Panc1 (cell line): ENCODE measurements at regions not wholly inside any gene's neighbourhood (a gene's known extent, or its start where the extent isn't known, plus 50 kb on each side); places are given as distances from the start of the nearest gene placed in this dataset.
"Not testable (repeated sequence)": the region's sequence is repeated elsewhere in the genome, so short reads cannot be mapped to it uniquely, and the experiment has no call there.

ENCODE experiments used
- ATAC-seq: fragments of 200-7000 bp; cut with Tn5 transposase; 2 replicates; pipeline ENCODE4 v1.9.1; 2020; ENCODE audit warnings: mild to moderate bottlenecking, moderate library complexity
- BruUV-seq: library from RNA; stranded (reverse); fragments of 400-500 nt; replicated peaks from 2 replicates; lab custom pipeline; 2021; lab: Mats Ljungman, UMichigan
- CTCF ChIA-PET: fragments of 300-600 bp; sonication (Branson Sonifier 250); formaldehyde crosslinking; loops from one replicate; lab custom pipeline; 2022; ENCODE audit warnings: antibody characterized with exemption; lab: Charles Lee
- POLR2A ChIA-PET: fragments of 300-600 bp; sonication (Branson Sonifier 250); formaldehyde crosslinking; loops from one replicate; lab custom pipeline; 2022; ENCODE audit warnings: antibody characterized with exemption; lab: Charles Lee
- DNase-seq: peaks from one replicate; pipeline ENCODE4 v3.0.0-alpha.2; 2010; ENCODE audit warnings: low read depth, low spot score
- H3K27ac ChIP-seq: 2 replicates; pipeline ENCODE4 v1.5.1; 2011; ENCODE audit warnings: mild to moderate bottlenecking, low read length, inconsistent platforms
- H3K27me3 ChIP-seq: fragments of 200-500 bp; sonication (Bioruptor generic); 2 replicates; pipeline ENCODE4 v1.6.0; 2014; ENCODE audit warnings: low read length, inconsistent platforms; ENCODE audit not compliant: control insufficient read depth, insufficient read depth
- H3K36me3 ChIP-seq: fragments of 200-500 bp; sonication (Bioruptor generic); 2 replicates; pipeline ENCODE4 v1.5.1; 2014; ENCODE audit warnings: inconsistent platforms, mild to moderate bottlenecking, low read length, moderate library complexity; ENCODE audit not compliant: control insufficient read depth, insufficient read depth
- H3K4me1 ChIP-seq: 2 replicates; pipeline ENCODE4 v1.5.1; 2011; ENCODE audit warnings: inconsistent platforms, mild to moderate bottlenecking, low read length, moderate library complexity; ENCODE audit not compliant: control insufficient read depth, insufficient read depth
- H3K4me3 ChIP-seq, 2 experiments: 2 replicates each; pipeline ENCODE4 v1.5.1; 2011 to 2012; ENCODE audit warnings: low read depth in 2 of 2, low read length in 2 of 2, mild to moderate bottlenecking in 2 of 2, inconsistent platforms in 1 of 2, moderate library complexity in 1 of 2
- H3K9me3 ChIP-seq: fragments of 200-500 bp; sonication (Bioruptor generic); 2 replicates; pipeline ENCODE4 v1.5.1; 2014; ENCODE audit warnings: low read depth, mild to moderate bottlenecking, inconsistent platforms, low read length, moderate library complexity; ENCODE audit not compliant: control insufficient read depth, insufficient read depth
- POLR2AphosphoS5 ChIP-seq: IDR thresholded peaks from 2 replicates; pipeline ENCODE4 v1.6.1; 2012; ENCODE audit warnings: mild to moderate bottlenecking, low read depth, low read length, moderate library complexity
- SIN3A ChIP-seq: IDR thresholded peaks from 2 replicates; pipeline ENCODE4 v1.6.1; 2012; ENCODE audit warnings: low read depth, mild to moderate bottlenecking, low read length, moderate library complexity, borderline replicate concordance; ENCODE audit not compliant: insufficient read depth
- TCF7L2 ChIP-seq: IDR thresholded peaks from 2 replicates; pipeline ENCODE4 v1.6.1; 2011; ENCODE audit warnings: mild to moderate bottlenecking, low read depth, low read length, inconsistent platforms
- in situ Hi-C: cut with HindIII; loops from 2 replicates; pipeline ENCODE4 v1.10.0; 2016; ENCODE audit warnings: low sequenced_read_pairs, low pct_unique_long_range_greater_than_20kb
- intact Hi-C: fragments of 100-400 bp; cut with micrococcal nuclease; formaldehyde crosslinking; loops from one replicate; pipeline ENCODE4 v1.10.0; 2022; ENCODE audit not compliant: unreplicated experiment
- TF ChIP-seq, protein P1 (sequence below), 2 experiments: IDR thresholded peaks; 2 replicates each; pipeline ENCODE4 v1.6.1; 2011 to 2012; ENCODE audit warnings: low read depth in 2 of 2, control low read depth in 1 of 2, low read length in 1 of 2, mild to moderate bottlenecking in 1 of 2, moderate library complexity in 1 of 2; ENCODE audit not compliant: insufficient read depth in 1 of 2
- TF ChIP-seq, protein P2 (sequence below): fragments of 450-650 bp; IDR thresholded peaks from 2 replicates; pipeline ENCODE4 v1.5.1; 2017; ENCODE audit warnings: mild to moderate bottlenecking

DNA sequence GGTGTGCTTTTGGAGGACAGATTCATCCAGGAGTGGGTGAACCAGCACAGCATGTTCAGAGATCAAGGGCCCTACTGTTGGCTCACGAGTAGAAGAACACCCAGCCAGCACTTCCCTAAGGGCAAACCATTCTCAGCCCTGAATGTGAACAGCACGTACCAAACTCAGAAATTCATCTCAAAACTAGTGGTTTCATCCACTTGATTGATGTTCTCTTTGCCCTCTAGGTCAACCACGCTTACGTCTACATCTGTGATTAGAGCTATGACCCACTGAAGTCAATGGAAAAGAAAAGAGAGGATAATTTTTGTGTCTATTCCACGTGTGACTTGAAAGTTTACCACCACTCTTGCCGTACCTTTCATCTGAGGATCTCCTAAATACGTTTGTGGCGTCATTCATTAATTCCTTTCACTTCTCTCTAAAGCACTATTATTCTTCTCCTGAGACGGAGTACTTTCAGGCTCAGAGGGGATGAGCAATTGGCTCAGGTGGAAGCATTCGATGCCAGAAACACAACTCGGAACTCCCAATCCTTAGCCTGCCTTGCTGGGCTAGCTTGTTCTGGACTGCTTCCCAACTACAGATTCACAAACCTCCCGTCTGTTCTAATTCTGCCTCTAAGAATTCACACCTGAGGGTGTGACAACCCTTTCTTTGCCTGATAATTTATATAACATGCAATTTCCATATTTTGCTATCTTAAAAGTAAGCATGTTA is 57.3 kb upstream of the HIVEP3 start:
- ATAC-seq (no peak), DNase-seq (no peak)
- CTCF ChIA-PET = no interaction called here
- H3K4me3 ChIP-seq = no peak overlapping the region
- H3K36me3 ChIP-seq = no peaks in the 10 kb centered on the region
- H3K27me3 ChIP-seq = no peaks in the 10 kb centered on the region
- no peaks in the 10 kb centered on the region for H3K9me3 ChIP-seq
- H3K4me1 ChIP-seq = peaks cover 4% of the 10 kb centered on the region; the same call in 1 of the 2 replicates
- in situ Hi-C loops = no loop called here
- no TSS peak for BruUV-seq
- H3K27ac ChIP-seq = no peak overlapping the region
- POLR2A ChIA-PET = no interaction called here
- intact Hi-C loops = no loop called here
- TF ChIP-seq, protein P1, sequence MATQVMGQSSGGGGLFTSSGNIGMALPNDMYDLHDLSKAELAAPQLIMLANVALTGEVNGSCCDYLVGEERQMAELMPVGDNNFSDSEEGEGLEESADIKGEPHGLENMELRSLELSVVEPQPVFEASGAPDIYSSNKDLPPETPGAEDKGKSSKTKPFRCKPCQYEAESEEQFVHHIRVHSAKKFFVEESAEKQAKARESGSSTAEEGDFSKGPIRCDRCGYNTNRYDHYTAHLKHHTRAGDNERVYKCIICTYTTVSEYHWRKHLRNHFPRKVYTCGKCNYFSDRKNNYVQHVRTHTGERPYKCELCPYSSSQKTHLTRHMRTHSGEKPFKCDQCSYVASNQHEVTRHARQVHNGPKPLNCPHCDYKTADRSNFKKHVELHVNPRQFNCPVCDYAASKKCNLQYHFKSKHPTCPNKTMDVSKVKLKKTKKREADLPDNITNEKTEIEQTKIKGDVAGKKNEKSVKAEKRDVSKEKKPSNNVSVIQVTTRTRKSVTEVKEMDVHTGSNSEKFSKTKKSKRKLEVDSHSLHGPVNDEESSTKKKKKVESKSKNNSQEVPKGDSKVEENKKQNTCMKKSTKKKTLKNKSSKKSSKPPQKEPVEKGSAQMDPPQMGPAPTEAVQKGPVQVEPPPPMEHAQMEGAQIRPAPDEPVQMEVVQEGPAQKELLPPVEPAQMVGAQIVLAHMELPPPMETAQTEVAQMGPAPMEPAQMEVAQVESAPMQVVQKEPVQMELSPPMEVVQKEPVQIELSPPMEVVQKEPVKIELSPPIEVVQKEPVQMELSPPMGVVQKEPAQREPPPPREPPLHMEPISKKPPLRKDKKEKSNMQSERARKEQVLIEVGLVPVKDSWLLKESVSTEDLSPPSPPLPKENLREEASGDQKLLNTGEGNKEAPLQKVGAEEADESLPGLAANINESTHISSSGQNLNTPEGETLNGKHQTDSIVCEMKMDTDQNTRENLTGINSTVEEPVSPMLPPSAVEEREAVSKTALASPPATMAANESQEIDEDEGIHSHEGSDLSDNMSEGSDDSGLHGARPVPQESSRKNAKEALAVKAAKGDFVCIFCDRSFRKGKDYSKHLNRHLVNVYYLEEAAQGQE (IDR thresholded peaks at IDR 0.05; ENCODE audit: insufficient read depth in 1 of 2, low read depth in 2 of 2, low read length in 1 of 2) = no peak
- TF ChIP-seq TCF7L2 (no peak), SIN3A (no peak), POLR2AphosphoS5 (no peak)
- TF ChIP-seq, protein P2, sequence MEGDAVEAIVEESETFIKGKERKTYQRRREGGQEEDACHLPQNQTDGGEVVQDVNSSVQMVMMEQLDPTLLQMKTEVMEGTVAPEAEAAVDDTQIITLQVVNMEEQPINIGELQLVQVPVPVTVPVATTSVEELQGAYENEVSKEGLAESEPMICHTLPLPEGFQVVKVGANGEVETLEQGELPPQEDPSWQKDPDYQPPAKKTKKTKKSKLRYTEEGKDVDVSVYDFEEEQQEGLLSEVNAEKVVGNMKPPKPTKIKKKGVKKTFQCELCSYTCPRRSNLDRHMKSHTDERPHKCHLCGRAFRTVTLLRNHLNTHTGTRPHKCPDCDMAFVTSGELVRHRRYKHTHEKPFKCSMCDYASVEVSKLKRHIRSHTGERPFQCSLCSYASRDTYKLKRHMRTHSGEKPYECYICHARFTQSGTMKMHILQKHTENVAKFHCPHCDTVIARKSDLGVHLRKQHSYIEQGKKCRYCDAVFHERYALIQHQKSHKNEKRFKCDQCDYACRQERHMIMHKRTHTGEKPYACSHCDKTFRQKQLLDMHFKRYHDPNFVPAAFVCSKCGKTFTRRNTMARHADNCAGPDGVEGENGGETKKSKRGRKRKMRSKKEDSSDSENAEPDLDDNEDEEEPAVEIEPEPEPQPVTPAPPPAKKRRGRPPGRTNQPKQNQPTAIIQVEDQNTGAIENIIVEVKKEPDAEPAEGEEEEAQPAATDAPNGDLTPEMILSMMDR = no peak

DNA sequence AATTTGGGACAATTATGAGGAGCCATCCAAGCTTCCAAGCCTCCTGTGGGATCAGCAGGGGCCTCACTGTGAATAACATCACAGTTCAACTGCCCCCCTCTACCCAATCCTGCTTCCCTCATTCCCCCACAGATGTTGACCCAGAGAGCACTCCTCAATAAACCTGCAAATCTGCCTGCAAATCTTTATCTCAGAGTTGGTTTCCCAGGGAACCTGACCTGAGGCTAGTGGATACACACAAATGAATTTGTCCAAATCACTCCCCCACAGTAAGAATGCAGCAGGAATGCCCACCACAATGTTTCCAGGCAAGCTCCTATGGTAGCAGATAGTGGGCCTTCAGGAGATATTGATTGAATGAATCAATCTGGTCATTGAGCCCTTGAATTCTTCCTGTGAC is 56.4 kb upstream of the HIVEP3 start:
- ATAC-seq = no peak
- ChIA-PET CTCF (no interaction called here), POLR2A (no interaction called here)
- no peak for DNase-seq
- H3K27me3 ChIP-seq = no peaks in the 10 kb centered on the region
- no TSS peak for BruUV-seq
- no peaks in the 10 kb centered on the region for H3K4me1 ChIP-seq
- no peaks in the 10 kb centered on the region for H3K36me3 ChIP-seq
- H3K9me3 ChIP-seq = no peaks in the 10 kb centered on the region
- H3K4me3 ChIP-seq = no peak overlapping the region
- TF ChIP-seq TCF7L2 (no peak), SIN3A (no peak), POLR2AphosphoS5 (no peak)
- TF ChIP-seq, protein P2 = no peak
- TF ChIP-seq, protein P1 (IDR thresholded peaks at IDR 0.05; ENCODE audit: insufficient read depth in 1 of 2, low read depth in 2 of 2, low read length in 1 of 2) = no peak
- in situ Hi-C loops = no loop called here
- H3K27ac ChIP-seq = no peak overlapping the region
- intact Hi-C loops = no loop called here

DNA sequence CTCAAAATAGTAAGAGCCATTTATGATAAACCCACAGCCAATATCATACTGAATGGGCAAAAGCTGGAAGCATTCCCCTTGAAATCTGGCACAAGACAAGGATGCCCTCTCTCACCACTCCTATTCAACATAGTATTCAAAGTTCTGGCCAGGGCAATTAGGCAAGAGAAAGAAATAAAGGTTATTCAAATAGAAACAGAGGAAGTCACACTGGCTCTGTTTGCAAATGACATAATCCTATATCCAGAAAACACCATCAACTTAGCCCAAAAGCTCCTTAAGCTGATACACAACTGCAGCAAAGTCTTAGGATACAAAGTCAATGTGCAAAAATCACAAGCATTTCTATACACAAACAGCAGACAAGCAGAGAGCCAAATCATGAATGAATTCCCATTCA is 49.8 kb upstream of the HIVEP3 start:
- BruUV-seq, CTCF ChIA-PET, in situ Hi-C loops, H3K9me3 ChIP-seq, ATAC-seq, H3K4me1 ChIP-seq, H3K36me3 ChIP-seq, POLR2A ChIA-PET, H3K4me3 ChIP-seq, DNase-seq, intact Hi-C loops, H3K27ac ChIP-seq, H3K27me3 ChIP-seq: not testable (repeated sequence)
